Loucy (cell line): ENCODE measurements at regions not wholly inside any gene's neighbourhood (a gene's known extent, or its start where the extent isn't known, plus 50 kb on each side); places are given as distances from the start of the nearest gene placed in this dataset.

ENCODE experiments used
- EZH2phosphoT487 ChIP-seq: fragments of 200-600 bp; IDR thresholded peaks from 2 replicates; pipeline ENCODE4 v1.6.1; 2018; ENCODE audit warnings: antibody characterized with exemption, mild to moderate bottlenecking, moderate library complexity, borderline replicate concordance
- TF ChIP-seq, protein P1 (sequence below): fragments of 200-600 bp; sonication (generic); conservative IDR thresholded peaks from 2 replicates; pipeline ENCODE4 v1.5.1; 2014; ENCODE audit warnings: mild to moderate bottlenecking, antibody characterized with exemption, low read length

DNA sequence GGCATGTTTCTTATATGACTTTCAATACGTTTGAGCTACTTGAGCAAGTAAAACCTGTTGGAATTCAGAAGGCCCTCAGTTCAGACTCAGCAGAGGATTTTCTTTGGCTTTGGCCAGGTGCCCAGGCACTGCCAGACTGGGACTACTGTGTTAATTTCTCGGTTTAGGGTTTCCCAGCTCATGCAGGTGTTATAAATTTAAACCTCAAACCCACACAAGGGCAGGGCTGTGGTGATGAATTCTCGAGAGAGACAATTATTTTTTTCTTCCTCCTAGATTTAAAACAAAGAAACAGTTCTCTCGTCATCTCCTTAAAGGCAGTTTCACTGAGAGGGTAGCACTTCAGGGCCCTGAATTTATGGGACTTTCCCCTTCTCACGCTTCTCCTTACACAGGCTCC, 406.0 kb upstream of the PIK3R1 start:
- TF ChIP-seq, protein P1, sequence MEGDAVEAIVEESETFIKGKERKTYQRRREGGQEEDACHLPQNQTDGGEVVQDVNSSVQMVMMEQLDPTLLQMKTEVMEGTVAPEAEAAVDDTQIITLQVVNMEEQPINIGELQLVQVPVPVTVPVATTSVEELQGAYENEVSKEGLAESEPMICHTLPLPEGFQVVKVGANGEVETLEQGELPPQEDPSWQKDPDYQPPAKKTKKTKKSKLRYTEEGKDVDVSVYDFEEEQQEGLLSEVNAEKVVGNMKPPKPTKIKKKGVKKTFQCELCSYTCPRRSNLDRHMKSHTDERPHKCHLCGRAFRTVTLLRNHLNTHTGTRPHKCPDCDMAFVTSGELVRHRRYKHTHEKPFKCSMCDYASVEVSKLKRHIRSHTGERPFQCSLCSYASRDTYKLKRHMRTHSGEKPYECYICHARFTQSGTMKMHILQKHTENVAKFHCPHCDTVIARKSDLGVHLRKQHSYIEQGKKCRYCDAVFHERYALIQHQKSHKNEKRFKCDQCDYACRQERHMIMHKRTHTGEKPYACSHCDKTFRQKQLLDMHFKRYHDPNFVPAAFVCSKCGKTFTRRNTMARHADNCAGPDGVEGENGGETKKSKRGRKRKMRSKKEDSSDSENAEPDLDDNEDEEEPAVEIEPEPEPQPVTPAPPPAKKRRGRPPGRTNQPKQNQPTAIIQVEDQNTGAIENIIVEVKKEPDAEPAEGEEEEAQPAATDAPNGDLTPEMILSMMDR: no peak
- TF ChIP-seq EZH2phosphoT487: no peak
